Aorta (tissue), 5 donors: ENCODE measurements at regions not wholly inside any gene's neighbourhood (a gene's known extent, or its start where the extent isn't known, plus 50 kb on each side); places are given as distances from the start of the nearest gene placed in this dataset.

Experiments
- ATAC-seq: fragments of 200-7000 bp; cut with Tn5 transposase; one replicate; pipeline ENCODE4 v1.9.1; 2022; ENCODE audit warnings: moderate library complexity; ENCODE audit not compliant: low FRiP score
- DNase-seq, 2 donors: peaks; one replicate each; pipeline ENCODE4 v3.0.0-alpha.2; 2020
- H3K27ac ChIP-seq, 2 donors: one replicate each; pipeline ENCODE4 v1.5.1; 2013; ENCODE audit warnings: low read length in 2 of 2, mild to moderate bottlenecking in 2 of 2, moderate library complexity in 2 of 2, control low read depth in 1 of 2, inconsistent platforms in 1 of 2, low read depth in 1 of 2
- H3K27me3 ChIP-seq, 2 donors: one replicate each; pipeline ENCODE4 v1.6.1; 2013; ENCODE audit warnings: control low read depth in 1 of 2, low read length in 1 of 2, mild to moderate bottlenecking in 1 of 2, moderate library complexity in 1 of 2; ENCODE audit not compliant: insufficient read depth in 2 of 2, control insufficient read depth in 1 of 2
- H3K36me3 ChIP-seq, 2 donors: one replicate each; pipeline ENCODE4 v1.6.1; 2013; ENCODE audit warnings: control low read depth in 1 of 2, low read length in 1 of 2, mild to moderate bottlenecking in 1 of 2; ENCODE audit not compliant: insufficient read depth in 2 of 2, control insufficient read depth in 1 of 2
- H3K4me1 ChIP-seq, 2 donors: one replicate each; pipeline ENCODE4 v1.6.1; 2013; ENCODE audit warnings: low read length in 2 of 2, control low read depth in 1 of 2, mild to moderate bottlenecking in 1 of 2, moderate library complexity in 1 of 2; ENCODE audit not compliant: insufficient read depth in 2 of 2, control insufficient read depth in 1 of 2
- H3K4me3 ChIP-seq, 2 donors: one replicate each; pipeline ENCODE4 v1.5.1; 2013; ENCODE audit warnings: low read length in 2 of 2, control low read depth in 1 of 2, mild to moderate bottlenecking in 1 of 2
- H3K9me3 ChIP-seq: one replicate; pipeline ENCODE4 v1.6.1; 2013; ENCODE audit warnings: mild to moderate bottlenecking, low read length; ENCODE audit not compliant: control insufficient read depth
- WGBS, 2 donors: extraction: QIAGEN DNeasy Blood & Tissue Kit; methylation state at CpG; one replicate each; pipeline ENCODE4 v1.1.7; 2013; 5-methylcytosine and 5-hydroxymethylcytosine counted together
- intact Hi-C, 2 donors: fragments of 100-400 bp; cut with DNase I; formaldehyde crosslinking; loops; one replicate each; pipeline versions ENCODE4 v1.14.2 to v1.15.0; 2022
- donor health status: healthy with polysubstance abuse.
- donor health status: Bipolar disorder and iron deficiency.
- donor health status: DM: no; HTN: no; CAD: no.
- donor health status: DM: no; HTN: no; CAD: no.
- donor health status: DM: yes; HTN: yes; CAD: no.

DNA sequence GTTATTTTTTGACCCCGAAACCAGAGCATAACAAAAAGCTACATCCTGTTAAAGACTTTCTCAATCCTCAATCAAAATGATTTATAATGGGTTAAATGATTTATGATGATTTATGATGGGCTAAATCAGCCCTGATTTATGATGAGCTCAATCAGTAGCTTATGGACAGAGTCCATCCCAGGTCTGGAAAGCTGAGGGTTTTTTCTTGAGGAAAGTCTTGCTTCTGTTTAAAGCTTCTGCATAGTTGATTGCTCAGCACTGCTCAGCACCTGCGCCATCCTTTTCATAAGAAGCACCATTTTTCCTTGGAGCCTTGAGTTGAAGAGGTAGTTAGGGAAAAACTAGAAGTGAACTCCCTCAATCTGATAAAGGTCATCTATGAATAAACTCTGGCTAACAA, 356.8 kb downstream of the CYRIA start:
- intact Hi-C loops: no loop called here
- H3K9me3 ChIP-seq: no peaks in the 10 kb centered on the region
- H3K36me3 ChIP-seq: no peaks in the 10 kb centered on the region
- H3K4me1 ChIP-seq: no peaks in the 10 kb centered on the region
- H3K4me3 ChIP-seq: no peak overlapping the region
- 80 to 83% methylated on average over 2 of the region's 2 CpGs for WGBS, 2 donors
- no peaks in the 10 kb centered on the region for H3K27me3 ChIP-seq
- ATAC-seq: no peak
- H3K27ac ChIP-seq: no peak overlapping the region
- no peak for DNase-seq

- H3K27me3 ChIP-seq: no peaks in the 10 kb centered on the region
- WGBS, 2 donors: 41 to 43% methylated on average over 2 of the region's 2 CpGs
- ATAC-seq (no peak), DNase-seq (no peak)
- H3K9me3 ChIP-seq: peaks cover 2% of the 10 kb centered on the region
- H3K4me1 ChIP-seq: no peaks in the 10 kb centered on the region
- H3K27ac ChIP-seq: no peak overlapping the region
- intact Hi-C loops: no loop called here
- H3K36me3 ChIP-seq: no peaks in the 10 kb centered on the region
- no peak overlapping the region for H3K4me3 ChIP-seq
Observed at GRCh38 chr2:16304876-16305590, 360.6 kb downstream of the CYRIA start.

DNA sequence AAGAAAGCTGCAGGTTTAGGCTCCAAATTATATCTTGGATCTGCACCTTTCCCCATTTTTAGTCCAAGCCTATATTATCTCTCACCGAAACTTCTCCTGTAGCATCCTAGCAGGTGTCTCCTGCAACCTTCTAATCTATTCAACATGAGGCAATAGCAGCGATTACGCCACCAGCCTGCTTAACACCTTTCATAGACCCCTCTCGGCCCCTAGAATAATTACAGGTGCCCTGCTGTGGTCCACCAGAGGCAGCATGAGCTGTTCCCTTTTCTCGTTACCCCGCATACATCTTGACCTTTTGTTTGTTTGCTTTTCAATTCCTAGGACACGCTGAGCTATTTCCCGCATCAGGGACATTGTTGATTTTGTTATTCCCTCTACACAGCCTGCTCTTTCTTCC, 361.9 kb downstream of the CYRIA start:
- ATAC-seq (no peak), DNase-seq (no peak)
- intact Hi-C loops: no loop called here
- H3K27me3 ChIP-seq: no peaks in the 10 kb centered on the region
- 30 to 33% methylated on average over 8 of the region's 8 CpGs for WGBS, 2 donors
- H3K36me3 ChIP-seq: no peaks in the 10 kb centered on the region
- no peaks in the 10 kb centered on the region for H3K4me1 ChIP-seq
- no peak overlapping the region for H3K4me3 ChIP-seq
- peaks cover 4% of the 10 kb centered on the region for H3K9me3 ChIP-seq
- H3K27ac ChIP-seq: no peak overlapping the region

GRCh38 chr2:16303273-16303577, 362.4 kb downstream of the CYRIA start:
- no peaks in the 10 kb centered on the region for H3K36me3 ChIP-seq
- H3K4me1 ChIP-seq: no peaks in the 10 kb centered on the region
- DNase-seq: no peak
- 34 to 50% methylated on average over 6 of the region's 6 CpGs for WGBS, 2 donors
- no peak overlapping the region for H3K27ac ChIP-seq
- intact Hi-C loops: no loop called here
- H3K9me3 ChIP-seq: peaks cover 5% of the 10 kb centered on the region
- no peaks in the 10 kb centered on the region for H3K27me3 ChIP-seq
- no peak overlapping the region for H3K4me3 ChIP-seq
- ATAC-seq: no peak

GRCh38 chr2:16302431-16303272, 362.3 kb downstream of the MYCN start:
- Histone ChIP-seq H3K36me3 (no peaks in the 10 kb centered on the region), H3K27ac (no peak overlapping the region), H3K27me3 (no peaks in the 10 kb centered on the region), H3K9me3 (peaks cover 5% of the 10 kb centered on the region), H3K4me1 (no peaks in the 10 kb centered on the region), H3K4me3 (no peak overlapping the region)
- ATAC-seq (no peak), DNase-seq (no peak)
- WGBS, 2 donors: 52 to 59% methylated on average over 11 of the region's 11 CpGs
- intact Hi-C loops: no loop called here

- H3K27me3 ChIP-seq: no peaks in the 10 kb centered on the region
- intact Hi-C loops: no loop called here
- ATAC-seq (no peak), DNase-seq (no peak)
- 83 to 89% methylated on average over 2 of the region's 2 CpGs for WGBS, 2 donors
- H3K4me1 ChIP-seq: no peaks in the 10 kb centered on the region
- no peak overlapping the region for H3K4me3 ChIP-seq
- no peaks in the 10 kb centered on the region for H3K36me3 ChIP-seq
- peaks cover 5% of the 10 kb centered on the region for H3K9me3 ChIP-seq
- no peak overlapping the region for H3K27ac ChIP-seq
Observed at GRCh38 chr2:16301961-16302360, 361.6 kb downstream of the MYCN start.

GRCh38 chr2:16298866-16299265, 358.5 kb downstream of the MYCN start:
- intact Hi-C loops: no loop called here
- no peaks in the 10 kb centered on the region for H3K27me3 ChIP-seq
- H3K4me1 ChIP-seq: no peaks in the 10 kb centered on the region
- no peak overlapping the region for H3K4me3 ChIP-seq
- H3K27ac ChIP-seq: no peak overlapping the region
- H3K9me3 ChIP-seq: peaks cover 5% of the 10 kb centered on the region
- no peak for DNase-seq
- no peaks in the 10 kb centered on the region for H3K36me3 ChIP-seq
- 87% methylated on average over 3 of the region's 3 CpGs for WGBS, 2 donors
- no peak for ATAC-seq

- ATAC-seq (no peak), DNase-seq (no peak)
- WGBS, 2 donors: 65 to 76% methylated on average over 8 of the region's 8 CpGs
- Histone ChIP-seq H3K4me1 (no peaks in the 10 kb centered on the region), H3K4me3 (no peak overlapping the region), H3K27ac (no peak overlapping the region), H3K36me3 (no peaks in the 10 kb centered on the region), H3K9me3 (peaks cover 4% of the 10 kb centered on the region), H3K27me3 (no peaks in the 10 kb centered on the region)
- intact Hi-C loops: no loop called here
Observed at GRCh38 chr2:16296331-16297250, 356.2 kb downstream of the MYCN start.
